ENCODE measurements at regions not wholly inside any gene's neighbourhood (a gene's known extent, or its start where the extent isn't known, plus 50 kb on each side); places are given as distances from the start of the nearest gene placed in this dataset.

GRCh38 chr6:168741942-168742782, 301.2 kb downstream of the SMOC2 start:
- TF ChIP-seq POLR2A (IDR thresholded peaks at IDR 0.05) (no peak), CTCF (IDR thresholded peaks at IDR 0.05) (no peak), EP300 (IDR thresholded peaks at IDR 0.05) (no peak), POLR2AphosphoS5 (IDR thresholded peaks at IDR 0.05) (no peak)

Data from stomach (tissue), 4 donors.